ENCODE measurements at regions not wholly inside any gene's neighbourhood (a gene's known extent, or its start where the extent isn't known, plus 50 kb on each side); places are given as distances from the start of the nearest gene placed in this dataset.

GRCh38 chr13:107373551-107373950 is 805.6 kb upstream of the ARGLU1 start:
- Histone ChIP-seq H3K27me3 (ENCODE audit: control insufficient read depth in 1 of 2, insufficient read depth in 2 of 2, low read length in 2 of 2) (no peaks in the 10 kb centered on the region), H3K4me1 (ENCODE audit: insufficient read depth, low read length) (no peaks in the 10 kb centered on the region), H3K27ac (ENCODE audit: low read depth in 1 of 2, low read length in 2 of 2) (no peak overlapping the region), H3K36me3 (ENCODE audit: insufficient read depth, low read length) (no peaks in the 10 kb centered on the region), H3K9me3 (ENCODE audit: control insufficient read depth in 1 of 2, insufficient read depth in 1 of 2, low read length in 2 of 2) (no peaks in the 10 kb centered on the region), H3K4me3 (ENCODE audit: low read length) (no peak overlapping the region)
- Mint-ChIP-seq H3K27ac (no peak overlapping the region), H3K4me3 (no peak overlapping the region), H3K9me3 (peaks cover under 1% of the 10 kb centered on the region), H3K4me1 (ENCODE audit: low read depth) (no peaks in the 10 kb centered on the region), H3K27me3 (no peaks in the 10 kb centered on the region), H3K36me3 (ENCODE audit: low read depth) (no peaks in the 10 kb centered on the region)
- POLR2A ChIA-PET = no interaction called here
- intact Hi-C loops (cut with DNase I, micrococcal nuclease) = loop anchor here in 1 of 2 experiments (10.0 kb wide), 1 partner anchor 781 kb away; no protein-coding TSS in a partner anchor
- ATAC-seq (ENCODE audit: poor library complexity) (no peak), DNase-seq (no peak)
- TF ChIP-seq CTCF (IDR thresholded peaks at IDR 0.05) = no peak
- CTCF ChIA-PET = no interaction called here

- no peak for ATAC-seq (ENCODE audit: poor library complexity)
- H3K27me3 ChIP-seq (ENCODE audit: control insufficient read depth in 1 of 2, insufficient read depth in 2 of 2, low read length in 2 of 2) = no peaks in the 10 kb centered on the region
- peaks cover 2% of the 10 kb centered on the region for H3K9me3 Mint-ChIP-seq
- H3K4me1 Mint-ChIP-seq (ENCODE audit: low read depth) = no peaks in the 10 kb centered on the region
- H3K27me3 Mint-ChIP-seq = no peaks in the 10 kb centered on the region
- no peak overlapping the region for H3K27ac ChIP-seq (ENCODE audit: low read depth in 1 of 2, low read length in 2 of 2)
- H3K4me1 ChIP-seq (ENCODE audit: insufficient read depth, low read length) = no peaks in the 10 kb centered on the region
- H3K36me3 ChIP-seq (ENCODE audit: insufficient read depth, low read length) = no peaks in the 10 kb centered on the region
- ChIA-PET CTCF (no interaction called here), POLR2A (no interaction called here)
- H3K36me3 Mint-ChIP-seq (ENCODE audit: low read depth) = no peaks in the 10 kb centered on the region
- H3K27ac Mint-ChIP-seq = no peak overlapping the region
- DNase-seq = no peak
- H3K4me3 Mint-ChIP-seq = no peak overlapping the region
- TF ChIP-seq CTCF (IDR thresholded peaks at IDR 0.05) = no peak
- intact Hi-C loops (cut with DNase I, micrococcal nuclease) = loop anchor here in 1 of 2 experiments (10.0 kb wide), 1 partner anchor 785 kb away; no protein-coding TSS in a partner anchor
- H3K9me3 ChIP-seq (ENCODE audit: control insufficient read depth in 1 of 2, insufficient read depth in 1 of 2, low read length in 2 of 2) = peaks cover 0 to 8% of the 10 kb centered on the region in 2 experiments
- H3K4me3 ChIP-seq (ENCODE audit: low read length) = no peak overlapping the region
Measured at GRCh38 chr13:107370015-107370785, 802.3 kb upstream of the ARGLU1 start.

GRCh38 chr13:107367258-107367657 is 799.3 kb upstream of the ARGLU1 start:
- POLR2A ChIA-PET = no interaction called here
- ATAC-seq (ENCODE audit: poor library complexity) (no peak), DNase-seq (no peak)
- no peak overlapping the region for H3K27ac ChIP-seq (ENCODE audit: low read depth in 1 of 2, low read length in 2 of 2)
- H3K4me1 ChIP-seq (ENCODE audit: insufficient read depth, low read length) = no peaks in the 10 kb centered on the region
- Mint-ChIP-seq H3K27me3 (no peaks in the 10 kb centered on the region), H3K36me3 (ENCODE audit: low read depth) (no peaks in the 10 kb centered on the region), H3K4me1 (ENCODE audit: low read depth) (no peaks in the 10 kb centered on the region), H3K4me3 (no peak overlapping the region), H3K9me3 (peaks cover 2% of the 10 kb centered on the region), H3K27ac (no peak overlapping the region)
- TF ChIP-seq CTCF (IDR thresholded peaks at IDR 0.05) = no peak
- peaks cover 0 to 8% of the 10 kb centered on the region in 2 experiments for H3K9me3 ChIP-seq (ENCODE audit: control insufficient read depth in 1 of 2, insufficient read depth in 1 of 2, low read length in 2 of 2)
- H3K4me3 ChIP-seq (ENCODE audit: low read length) = no peak overlapping the region
- H3K36me3 ChIP-seq (ENCODE audit: insufficient read depth, low read length) = no peaks in the 10 kb centered on the region
- no peaks in the 10 kb centered on the region for H3K27me3 ChIP-seq (ENCODE audit: control insufficient read depth in 1 of 2, insufficient read depth in 2 of 2, low read length in 2 of 2)
- CTCF ChIA-PET = no interaction called here
- intact Hi-C loops (cut with DNase I, micrococcal nuclease) = no loop called here

Data from CD4-positive, alpha-beta T cell (primary cell).